ENCODE measurements at regions not wholly inside any gene's neighbourhood (a gene's known extent, or its start where the extent isn't known, plus 50 kb on each side); places are given as distances from the start of the nearest gene placed in this dataset.

GRCh38 chr5:68383888-68384310, 168.3 kb downstream of the PIK3R1 start:
- DNase-seq (ENCODE audit: low read depth, low spot score) (no peak), ATAC-seq (no peak)
- H3K4me2 ChIP-seq (ENCODE audit: low read length): no peak overlapping the region
- no peaks in the 10 kb centered on the region for H3K36me3 ChIP-seq (ENCODE audit: control insufficient read depth in 1 of 2, insufficient read depth in 2 of 2, low read length in 2 of 2)
- intact Hi-C loops (cut with micrococcal nuclease): no loop called here
- H3K4me3 ChIP-seq (replicated peaks in 1 of 2; ENCODE audit: low read depth in 1 of 2, low read length in 2 of 2): no peak overlapping the region
- H3K79me2 ChIP-seq (ENCODE audit: insufficient read depth, low read length): no peaks in the 10 kb centered on the region
- H4K20me1 ChIP-seq (ENCODE audit: insufficient read depth): no peaks in the 10 kb centered on the region
- BruUV-seq (replicated peaks): no TSS peak
- ChIA-PET RAD21 (ENCODE audit: low non-redundant PET in 1 of 2, low total read pairs in 2 of 2, uncharacterized antibody in 2 of 2, unreplicated experiment in 2 of 2) (no interaction called here), CTCF (no interaction called here), POLR2A (no interaction called here)
- TF ChIP-seq EZH2 (IDR thresholded peaks at IDR 0.05): no peak
- no peak for TF ChIP-seq ZNF274 (IDR thresholded peaks at IDR 0.05; ENCODE audit: low read depth, low read length)
- no peak for TF ChIP-seq CTCF (IDR thresholded peaks at IDR 0.05 in 2 of 3, conservative IDR thresholded peaks at IDR 0.05 in 1 of 3; ENCODE audit: borderline replicate concordance in 1 of 3, insufficient read depth in 1 of 3, low read depth in 2 of 3, low read length in 2 of 3)
- no peak for TF ChIP-seq CBX3 (IDR thresholded peaks at IDR 0.05; ENCODE audit: low read depth)
- no peak for TF ChIP-seq SRF (IDR thresholded peaks at IDR 0.05; ENCODE audit: low read depth)
- no peaks in the 10 kb centered on the region for H3K9me3 ChIP-seq (ENCODE audit: control insufficient read depth in 1 of 2, insufficient read depth in 1 of 2, low read depth in 1 of 2, low read length in 2 of 2)
- no peaks in the 10 kb centered on the region for H3K4me1 ChIP-seq (ENCODE audit: control insufficient read depth in 1 of 2, insufficient read depth in 2 of 2, low read length in 2 of 2)
- H2AFZ ChIP-seq (ENCODE audit: low read depth, low read length, poor library complexity, severe bottlenecking): no peak overlapping the region
- no peaks in the 10 kb centered on the region for H3K9me2 ChIP-seq (ENCODE audit: insufficient read depth)
- no peak overlapping the region for H3K27ac ChIP-seq (ENCODE audit: low read depth, low read length)
- H3K27me3 ChIP-seq (ENCODE audit: insufficient read depth, low read length): no peaks in the 10 kb centered on the region
- H3K9ac ChIP-seq (ENCODE audit: low read length): no peak overlapping the region

- H3K4me3 ChIP-seq (replicated peaks in 1 of 2; ENCODE audit: low read depth in 1 of 2, low read length in 2 of 2): no peak overlapping the region
- ChIA-PET RAD21 (ENCODE audit: low non-redundant PET in 1 of 2, low total read pairs in 2 of 2, uncharacterized antibody in 2 of 2, unreplicated experiment in 2 of 2) (no interaction called here), CTCF (no interaction called here), POLR2A (no interaction called here)
- no peaks in the 10 kb centered on the region for H4K20me1 ChIP-seq (ENCODE audit: insufficient read depth)
- H3K9ac ChIP-seq (ENCODE audit: low read length): no peak overlapping the region
- intact Hi-C loops (cut with micrococcal nuclease): no loop called here
- no peak overlapping the region for H3K27ac ChIP-seq (ENCODE audit: low read depth, low read length)
- DNase-seq (ENCODE audit: low read depth, low spot score) (no peak), ATAC-seq (no peak)
- BruUV-seq (replicated peaks): no TSS peak
- no peaks in the 10 kb centered on the region for H3K9me3 ChIP-seq (ENCODE audit: control insufficient read depth in 1 of 2, insufficient read depth in 1 of 2, low read depth in 1 of 2, low read length in 2 of 2)
- no peaks in the 10 kb centered on the region for H3K9me2 ChIP-seq (ENCODE audit: insufficient read depth)
- no peaks in the 10 kb centered on the region for H3K36me3 ChIP-seq (ENCODE audit: control insufficient read depth in 1 of 2, insufficient read depth in 2 of 2, low read length in 2 of 2)
- no peaks in the 10 kb centered on the region for H3K79me2 ChIP-seq (ENCODE audit: insufficient read depth, low read length)
- H3K27me3 ChIP-seq (ENCODE audit: insufficient read depth, low read length): no peaks in the 10 kb centered on the region
- H2AFZ ChIP-seq (ENCODE audit: low read depth, low read length, poor library complexity, severe bottlenecking): no peak overlapping the region
- no peaks in the 10 kb centered on the region for H3K4me1 ChIP-seq (ENCODE audit: control insufficient read depth in 1 of 2, insufficient read depth in 2 of 2, low read length in 2 of 2)
- H3K4me2 ChIP-seq (ENCODE audit: low read length): no peak overlapping the region
- TF ChIP-seq JUND (IDR thresholded peaks at IDR 0.05) (no peak), FOSL1 (IDR thresholded peaks at IDR 0.05; ENCODE audit: low read depth) (no peak), SP1 (IDR thresholded peaks at IDR 0.05; ENCODE audit: low read depth) (no peak), ZNF274 (IDR thresholded peaks at IDR 0.05; ENCODE audit: low read depth, low read length) (no peak), SIN3A (IDR thresholded peaks at IDR 0.05; ENCODE audit: low read depth) (no peak), POLR2A (IDR thresholded peaks at IDR 0.05; ENCODE audit: borderline replicate concordance, extremely low read depth, insufficient read depth, insufficient read length) (no peak), ZFX (IDR thresholded peaks at IDR 0.05) (no peak), ATF3 (IDR thresholded peaks at IDR 0.05) (no peak), MAX (IDR thresholded peaks at IDR 0.05) (no peak), REST (IDR thresholded peaks at IDR 0.05; ENCODE audit: low read depth) (no peak), EZH2 (IDR thresholded peaks at IDR 0.05) (no peak), CEBPB (IDR thresholded peaks at IDR 0.05; ENCODE audit: low read depth) (no peak), CBX3 (IDR thresholded peaks at IDR 0.05; ENCODE audit: low read depth) (no peak), ELF1 (IDR thresholded peaks at IDR 0.05; ENCODE audit: borderline replicate concordance, low read depth) (no peak), RAD21 (IDR thresholded peaks at IDR 0.05; ENCODE audit: low read depth) (no peak)
Measured at GRCh38 chr5:68384936-68385594, 169.5 kb downstream of the PIK3R1 start.

Data from HCT116 (cell line).